ENCODE measurements at regions not wholly inside any gene's neighbourhood (a gene's known extent, or its start where the extent isn't known, plus 50 kb on each side); places are given as distances from the start of the nearest gene placed in this dataset.

DNA sequence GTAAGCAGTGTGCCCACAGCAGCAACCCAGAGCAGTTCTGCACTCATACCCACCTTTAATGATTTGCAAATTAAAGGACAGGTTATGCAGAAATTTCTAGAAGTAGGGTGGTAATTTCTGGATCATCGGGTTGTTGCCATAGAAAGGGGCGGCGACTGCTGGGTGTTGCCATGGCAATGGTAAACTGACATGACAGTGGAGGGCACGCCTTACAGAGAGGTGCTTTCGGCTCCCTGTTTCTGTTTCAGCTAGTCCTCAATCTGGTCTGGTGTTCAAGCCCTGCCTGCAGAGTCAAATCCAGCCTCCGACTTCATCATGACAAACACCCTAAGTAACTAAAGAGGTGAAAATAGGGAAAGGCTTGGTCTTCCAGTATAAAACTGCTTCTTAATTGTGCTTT, 667.7 kb downstream of the SOCS6 start:
- ATAC-seq (no peak), DNase-seq (ENCODE audit: low spot score) (no peak), FAIRE-seq (no peak)
- 6% methylated on average over 6 of the region's 6 CpGs for WGBS (ENCODE audit: low lambda C conversion rate)
- H3K27me3 ChIP-seq (ENCODE audit: control insufficient read depth in 1 of 2, insufficient read depth in 2 of 2, low read length in 2 of 2): no peaks in the 10 kb centered on the region
- in situ Hi-C loops (cut with HindIII; ENCODE audit: extremely low pct_ligation_motif_present, low pct_unique_long_range_greater_than_20kb): no loop called here
- no peak overlapping the region for H3K4me2 ChIP-seq (ENCODE audit: low read depth, low read length)
- BruUV-seq (replicated peaks): no TSS peak
- H3K79me2 ChIP-seq (ENCODE audit: insufficient read depth, low read length): no peaks in the 10 kb centered on the region
- intact Hi-C loops (cut with micrococcal nuclease; ENCODE audit: unreplicated experiment): no loop called here
- H3K27ac ChIP-seq (ENCODE audit: extremely low read length, insufficient read depth, low read length): no peak overlapping the region
- no peak overlapping the region for H2AFZ ChIP-seq (ENCODE audit: low read length)
- H3K4me1 ChIP-seq (ENCODE audit: insufficient read depth, low read length): no peaks in the 10 kb centered on the region
- H3K4me3 ChIP-seq (replicated peaks in 1 of 3; ENCODE audit: insufficient read depth in 1 of 3, low read depth in 2 of 3, low read length in 3 of 3): no peak overlapping the region
- ChIA-PET CTCF (ENCODE audit: low intra/inter-chr PET ratio, low total read pairs) (no interaction called here), POLR2A (no interaction called here)
- TF ChIP-seq MYNN (CRISPR knock-in tag; IDR thresholded peaks at IDR 0.05; ENCODE audit: low read depth): no peak
- TF ChIP-seq ZC3H4 (CRISPR knock-in tag; IDR thresholded peaks at IDR 0.05; ENCODE audit: borderline replicate concordance): no peak
- TF ChIP-seq ZSCAN21 (CRISPR knock-in tag; IDR thresholded peaks at IDR 0.05; ENCODE audit: borderline replicate concordance): no peak
- TF ChIP-seq GATAD1 (CRISPR knock-in tag; IDR thresholded peaks at IDR 0.05): no peak
- no peak for TF ChIP-seq ZNF468 (CRISPR knock-in tag; IDR thresholded peaks at IDR 0.05)
- no peak for TF ChIP-seq MZF1 (CRISPR knock-in tag; IDR thresholded peaks at IDR 0.05; ENCODE audit: borderline replicate concordance)
- no peak for TF ChIP-seq MTF2 (CRISPR knock-in tag; IDR thresholded peaks at IDR 0.05; ENCODE audit: borderline replicate concordance)
- TF ChIP-seq, protein P1, sequence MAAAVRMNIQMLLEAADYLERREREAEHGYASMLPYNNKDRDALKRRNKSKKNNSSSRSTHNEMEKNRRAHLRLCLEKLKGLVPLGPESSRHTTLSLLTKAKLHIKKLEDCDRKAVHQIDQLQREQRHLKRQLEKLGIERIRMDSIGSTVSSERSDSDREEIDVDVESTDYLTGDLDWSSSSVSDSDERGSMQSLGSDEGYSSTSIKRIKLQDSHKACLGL (CRISPR knock-in tag; IDR thresholded peaks at IDR 0.05): no peak
- no peak for TF ChIP-seq DMAP1 (CRISPR knock-in tag; IDR thresholded peaks at IDR 0.05)
- TF ChIP-seq U2AF2 (IDR thresholded peaks at IDR 0.05; ENCODE audit: low read depth, low read length): no peak
- no peak for TF ChIP-seq CENPX (CRISPR knock-in tag; IDR thresholded peaks at IDR 0.05)
- TF ChIP-seq ZNF556 (CRISPR knock-in tag; IDR thresholded peaks at IDR 0.05; ENCODE audit: borderline replicate concordance): no peak
- no peak for TF ChIP-seq HNRNPUL1 (IDR thresholded peaks at IDR 0.05; ENCODE audit: low read depth, low read length)
- TF ChIP-seq, protein P2, sequence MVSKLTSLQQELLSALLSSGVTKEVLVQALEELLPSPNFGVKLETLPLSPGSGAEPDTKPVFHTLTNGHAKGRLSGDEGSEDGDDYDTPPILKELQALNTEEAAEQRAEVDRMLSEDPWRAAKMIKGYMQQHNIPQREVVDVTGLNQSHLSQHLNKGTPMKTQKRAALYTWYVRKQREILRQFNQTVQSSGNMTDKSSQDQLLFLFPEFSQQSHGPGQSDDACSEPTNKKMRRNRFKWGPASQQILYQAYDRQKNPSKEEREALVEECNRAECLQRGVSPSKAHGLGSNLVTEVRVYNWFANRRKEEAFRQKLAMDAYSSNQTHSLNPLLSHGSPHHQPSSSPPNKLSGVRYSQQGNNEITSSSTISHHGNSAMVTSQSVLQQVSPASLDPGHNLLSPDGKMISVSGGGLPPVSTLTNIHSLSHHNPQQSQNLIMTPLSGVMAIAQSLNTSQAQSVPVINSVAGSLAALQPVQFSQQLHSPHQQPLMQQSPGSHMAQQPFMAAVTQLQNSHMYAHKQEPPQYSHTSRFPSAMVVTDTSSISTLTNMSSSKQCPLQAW (CRISPR knock-in tag; IDR thresholded peaks at IDR 0.05): no peak
- no peak for TF ChIP-seq SIX4 (CRISPR knock-in tag; IDR thresholded peaks at IDR 0.05)
- TF ChIP-seq ZNF121 (CRISPR knock-in tag; IDR thresholded peaks at IDR 0.05): no peak
- TF ChIP-seq, protein P3, sequence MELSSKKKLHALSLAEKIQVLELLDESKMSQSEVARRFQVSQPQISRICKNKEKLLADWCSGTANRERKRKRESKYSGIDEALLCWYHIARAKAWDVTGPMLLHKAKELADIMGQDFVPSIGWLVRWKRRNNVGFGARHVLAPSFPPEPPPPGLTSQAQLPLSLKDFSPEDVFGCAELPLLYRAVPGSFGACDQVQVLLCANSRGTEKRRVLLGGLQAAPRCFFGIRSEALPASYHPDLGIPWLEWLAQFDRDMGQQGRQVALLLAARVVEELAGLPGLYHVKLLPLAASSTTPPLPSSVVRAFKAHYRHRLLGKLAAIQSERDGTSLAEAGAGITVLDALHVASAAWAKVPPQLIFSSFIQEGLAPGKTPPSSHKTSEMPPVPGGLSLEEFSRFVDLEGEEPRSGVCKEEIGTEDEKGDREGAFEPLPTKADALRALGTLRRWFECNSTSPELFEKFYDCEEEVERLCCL (CRISPR knock-in tag; IDR thresholded peaks at IDR 0.05; ENCODE audit: borderline replicate concordance): no peak
- no peak for TF ChIP-seq ZIK1 (CRISPR knock-in tag; IDR thresholded peaks at IDR 0.05; ENCODE audit: borderline replicate concordance, low read depth)
- no peak for TF ChIP-seq ZNF878 (CRISPR knock-in tag; IDR thresholded peaks at IDR 0.05)
- TF ChIP-seq PCBP2 (optimal IDR thresholded peaks at IDR 0.05; ENCODE audit: low read depth, low read length, poor library complexity, severe bottlenecking): no peak
- no peak overlapping the region for H3K9ac ChIP-seq (ENCODE audit: insufficient read depth, low read depth, low read length)
- H3K36me3 ChIP-seq (replicated peaks in 1 of 2; ENCODE audit: control insufficient read depth in 1 of 2, insufficient read depth in 2 of 2, low read length in 2 of 2): no peaks in the 10 kb centered on the region
- H3K9me3 ChIP-seq (ENCODE audit: low read length): no peaks in the 10 kb centered on the region
- H4K20me1 ChIP-seq (ENCODE audit: insufficient read depth, low read length): no peaks in the 10 kb centered on the region

All from HepG2 (cell line).